PC-9 (cell line): ENCODE measurements at regions not wholly inside any gene's neighbourhood (a gene's known extent, or its start where the extent isn't known, plus 50 kb on each side); places are given as distances from the start of the nearest gene placed in this dataset.

Experiments
- BruUV-seq: library from RNA; stranded (reverse); fragments of 400-500 nt; replicated peaks from 2 replicates; lab custom pipeline; 2021; lab: Mats Ljungman, UMichigan
- CTCF ChIA-PET: fragments of 300-600 bp; sonication (Branson Sonifier 250); formaldehyde crosslinking; loops from one replicate; lab custom pipeline; 2022; ENCODE audit warnings: antibody characterized with exemption; lab: Charles Lee
- POLR2A ChIA-PET: fragments of 300-600 bp; sonication (Branson Sonifier 250); formaldehyde crosslinking; loops from one replicate; lab custom pipeline; 2022; ENCODE audit warnings: antibody characterized with exemption; ENCODE audit not compliant: unreplicated experiment; lab: Charles Lee
- DNase-seq, 2 experiments: peaks; one replicate each; pipeline versions ENCODE4 v3.0.0 to v3.0.0-alpha.2; 2015 to 2022; ENCODE audit warnings: mixed read lengths in 1 of 2
- H2AFZ ChIP-seq: fragments of 200-600 bp; sonication (generic); 2 replicates; pipeline ENCODE4 v1.8.1; 2017; ENCODE audit warnings: antibody characterized with exemption
- H3F3A ChIP-seq: fragments of 200-600 bp; sonication (generic); 2 replicates; pipeline ENCODE4 v1.8.1; 2017; ENCODE audit warnings: antibody characterized with exemption, mild to moderate bottlenecking, low read depth; ENCODE audit not compliant: insufficient read depth
- H3K27ac ChIP-seq: fragments of 200-600 bp; sonication (generic); 2 replicates; pipeline ENCODE4 v1.6.1; 2016; ENCODE audit warnings: mixed run types
- H3K27me3 ChIP-seq: fragments of 200-600 bp; sonication (generic); 2 replicates; pipeline ENCODE4 v1.6.1; 2016; ENCODE audit warnings: low read depth, mixed run types; ENCODE audit not compliant: insufficient read depth
- H3K36me3 ChIP-seq: fragments of 200-600 bp; sonication (generic); 2 replicates; pipeline ENCODE4 v1.6.1; 2016; ENCODE audit warnings: low read depth, mixed run types
- H3K4me1 ChIP-seq: fragments of 200-600 bp; sonication (generic); replicated peaks from 2 replicates; pipeline ENCODE4 v1.6.1; 2016; ENCODE audit warnings: mixed run types; ENCODE audit not compliant: insufficient read depth
- H3K4me2 ChIP-seq: fragments of 200-600 bp; sonication (generic); 2 replicates; pipeline ENCODE4 v1.6.1; 2017; ENCODE audit warnings: mixed run types
- H3K4me3 ChIP-seq: fragments of 200-600 bp; sonication (generic); 2 replicates; pipeline ENCODE4 v1.6.1; 2016; ENCODE audit warnings: mixed run types
- H3K79me2 ChIP-seq: fragments of 200-600 bp; sonication (generic); 2 replicates; pipeline ENCODE4 v1.6.1; 2017; ENCODE audit warnings: low read depth, mixed run types
- H3K9me2 ChIP-seq: fragments of 200-600 bp; sonication (generic); 2 replicates; pipeline ENCODE4 v1.8.1; 2017; ENCODE audit warnings: mild to moderate bottlenecking; ENCODE audit not compliant: insufficient read depth
- H3K9me3 ChIP-seq: fragments of 200-600 bp; sonication (generic); 2 replicates; pipeline ENCODE4 v1.8.1; 2016; ENCODE audit warnings: low read depth; ENCODE audit not compliant: insufficient read depth
- H4K20me1 ChIP-seq: fragments of 200-600 bp; sonication (generic); 2 replicates; pipeline ENCODE4 v1.8.1; 2017; ENCODE audit not compliant: insufficient read depth
- EZH2 ChIP-seq: fragments of 200-600 bp; sonication (generic); IDR thresholded peaks from 2 replicates; pipeline ENCODE4 v1.8.0; 2017; ENCODE audit warnings: antibody characterized with exemption, low read depth
- intact Hi-C: fragments of 100-400 bp; cut with micrococcal nuclease; formaldehyde crosslinking; loops from one replicate; pipeline ENCODE4 v1.10.0; 2022; ENCODE audit not compliant: unreplicated experiment
- TF ChIP-seq, protein P1 (sequence below): fragments of 200-600 bp; sonication (generic); conservative IDR thresholded peaks from 2 replicates; pipeline ENCODE4 v1.6.1; 2017; ENCODE audit warnings: mixed run types, antibody characterized with exemption, mild to moderate bottlenecking, moderate library complexity

DNA sequence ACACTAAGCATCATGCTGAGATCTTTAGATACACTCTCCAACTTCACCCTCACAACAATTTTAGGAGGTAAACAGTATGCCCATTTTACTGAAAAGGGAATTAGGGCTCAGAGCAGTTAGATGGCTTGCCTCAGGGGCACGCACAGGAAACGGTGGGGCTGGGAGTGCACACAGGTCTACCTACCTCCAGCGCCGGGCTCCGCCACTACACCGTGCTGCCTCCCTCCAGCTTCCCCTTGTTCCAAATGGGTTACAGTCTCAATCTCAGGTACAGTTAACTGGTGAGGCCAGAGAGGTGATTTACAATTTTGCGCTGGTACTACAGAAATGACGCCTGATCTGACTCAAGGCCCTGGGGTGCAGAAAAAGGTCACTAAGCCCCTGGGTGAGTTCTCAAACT, 142.0 kb downstream of the NOC3L start:
- Histone ChIP-seq H3K4me1 (no peaks in the 10 kb centered on the region), H3K36me3 (no peaks in the 10 kb centered on the region), H4K20me1 (no peaks in the 10 kb centered on the region), H3K27ac (no peak overlapping the region), H2AFZ (no peak overlapping the region), H3K27me3 (no peaks in the 10 kb centered on the region), H3K4me3 (no peak overlapping the region), H3K9me3 (no peaks in the 10 kb centered on the region), H3F3A (no peaks in the 10 kb centered on the region), H3K4me2 (no peak overlapping the region), H3K9me2 (no peaks in the 10 kb centered on the region), H3K79me2 (no peaks in the 10 kb centered on the region)
- ChIA-PET POLR2A (no interaction called here), CTCF (no interaction called here)
- intact Hi-C loops = no loop called here
- BruUV-seq = no TSS peak
- no peak for TF ChIP-seq EZH2
- TF ChIP-seq, protein P1, sequence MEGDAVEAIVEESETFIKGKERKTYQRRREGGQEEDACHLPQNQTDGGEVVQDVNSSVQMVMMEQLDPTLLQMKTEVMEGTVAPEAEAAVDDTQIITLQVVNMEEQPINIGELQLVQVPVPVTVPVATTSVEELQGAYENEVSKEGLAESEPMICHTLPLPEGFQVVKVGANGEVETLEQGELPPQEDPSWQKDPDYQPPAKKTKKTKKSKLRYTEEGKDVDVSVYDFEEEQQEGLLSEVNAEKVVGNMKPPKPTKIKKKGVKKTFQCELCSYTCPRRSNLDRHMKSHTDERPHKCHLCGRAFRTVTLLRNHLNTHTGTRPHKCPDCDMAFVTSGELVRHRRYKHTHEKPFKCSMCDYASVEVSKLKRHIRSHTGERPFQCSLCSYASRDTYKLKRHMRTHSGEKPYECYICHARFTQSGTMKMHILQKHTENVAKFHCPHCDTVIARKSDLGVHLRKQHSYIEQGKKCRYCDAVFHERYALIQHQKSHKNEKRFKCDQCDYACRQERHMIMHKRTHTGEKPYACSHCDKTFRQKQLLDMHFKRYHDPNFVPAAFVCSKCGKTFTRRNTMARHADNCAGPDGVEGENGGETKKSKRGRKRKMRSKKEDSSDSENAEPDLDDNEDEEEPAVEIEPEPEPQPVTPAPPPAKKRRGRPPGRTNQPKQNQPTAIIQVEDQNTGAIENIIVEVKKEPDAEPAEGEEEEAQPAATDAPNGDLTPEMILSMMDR = no peak
- no peak for DNase-seq

DNA sequence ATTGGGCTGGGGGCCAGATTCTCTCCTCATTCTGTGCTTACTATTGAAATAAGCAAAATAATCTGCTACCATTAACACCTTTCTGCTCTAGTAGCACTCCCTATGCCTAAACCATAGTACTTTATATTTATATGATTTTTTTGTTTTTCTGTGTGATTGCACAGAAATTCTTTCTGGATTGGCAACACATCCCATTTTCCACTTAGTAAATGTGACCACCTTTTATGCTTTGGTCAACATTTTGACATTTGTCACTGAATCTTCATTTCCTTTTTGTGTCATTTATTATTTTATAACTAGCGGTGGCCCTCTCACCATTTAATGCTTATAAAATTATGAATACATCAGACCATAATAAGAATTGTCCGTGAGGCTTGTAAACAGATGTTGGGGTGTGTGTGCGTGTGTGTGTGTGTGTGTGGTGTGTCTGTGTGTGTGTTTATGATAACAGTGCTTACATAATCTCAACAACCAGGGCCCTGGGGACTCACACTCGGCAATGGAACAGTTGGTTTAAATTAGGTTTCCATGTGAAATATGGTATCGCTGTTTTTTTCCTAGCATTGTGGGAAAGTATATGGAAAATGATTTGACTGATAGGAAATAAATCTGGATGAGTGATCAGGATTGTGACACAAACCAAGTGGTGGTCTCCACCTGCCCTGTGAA, 138.9 kb downstream of the NOC3L start:
- no peaks in the 10 kb centered on the region for H3K36me3 ChIP-seq
- no peaks in the 10 kb centered on the region for H3F3A ChIP-seq
- ChIA-PET CTCF (no interaction called here), POLR2A (no interaction called here)
- intact Hi-C loops = no loop called here
- no TSS peak for BruUV-seq
- no peaks in the 10 kb centered on the region for H3K4me1 ChIP-seq
- no peaks in the 10 kb centered on the region for H3K9me3 ChIP-seq
- H3K4me2 ChIP-seq = no peak overlapping the region
- no peaks in the 10 kb centered on the region for H3K27me3 ChIP-seq
- no peaks in the 10 kb centered on the region for H3K9me2 ChIP-seq
- TF ChIP-seq, protein P1 = no peak
- TF ChIP-seq EZH2 = no peak
- no peaks in the 10 kb centered on the region for H3K79me2 ChIP-seq
- no peak for DNase-seq
- no peak overlapping the region for H3K27ac ChIP-seq
- no peaks in the 10 kb centered on the region for H4K20me1 ChIP-seq
- H3K4me3 ChIP-seq = no peak overlapping the region
- no peak overlapping the region for H2AFZ ChIP-seq

DNA sequence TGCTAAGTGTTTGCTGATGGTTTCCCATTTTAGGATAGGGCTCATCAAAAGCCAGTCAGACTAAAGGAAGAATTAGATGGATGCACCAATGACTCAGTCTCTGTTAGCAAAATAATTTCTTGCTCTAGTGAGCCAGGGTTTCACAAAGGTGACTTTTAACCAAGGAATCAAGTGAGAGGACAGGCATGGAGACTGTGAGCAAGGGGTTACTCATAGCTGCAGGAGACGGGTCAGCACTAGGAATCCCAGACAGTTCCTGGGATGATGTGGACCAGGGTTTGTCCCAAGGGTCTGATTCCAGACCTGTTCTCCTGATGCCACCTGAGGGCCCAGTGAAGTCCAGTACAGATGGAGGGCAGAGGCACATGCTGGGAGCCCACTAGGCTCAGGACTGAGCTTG, 138.1 kb downstream of the NOC3L start:
- Histone ChIP-seq H3K4me1 (no peaks in the 10 kb centered on the region), H2AFZ (no peak overlapping the region), H3K27ac (no peak overlapping the region), H3K4me2 (no peak overlapping the region), H4K20me1 (no peaks in the 10 kb centered on the region), H3K9me2 (no peaks in the 10 kb centered on the region), H3K4me3 (no peak overlapping the region), H3K9me3 (no peaks in the 10 kb centered on the region), H3K36me3 (no peaks in the 10 kb centered on the region), H3K79me2 (no peaks in the 10 kb centered on the region), H3F3A (no peaks in the 10 kb centered on the region), H3K27me3 (no peaks in the 10 kb centered on the region)
- no TSS peak for BruUV-seq
- ChIA-PET POLR2A (no interaction called here), CTCF (no interaction called here)
- DNase-seq = no peak
- intact Hi-C loops = no loop called here
- no peak for TF ChIP-seq EZH2
- TF ChIP-seq, protein P1 = no peak
